ENCODE measurements at regions not wholly inside any gene's neighbourhood (a gene's known extent, or its start where the extent isn't known, plus 50 kb on each side); places are given as distances from the start of the nearest gene placed in this dataset.

DNA sequence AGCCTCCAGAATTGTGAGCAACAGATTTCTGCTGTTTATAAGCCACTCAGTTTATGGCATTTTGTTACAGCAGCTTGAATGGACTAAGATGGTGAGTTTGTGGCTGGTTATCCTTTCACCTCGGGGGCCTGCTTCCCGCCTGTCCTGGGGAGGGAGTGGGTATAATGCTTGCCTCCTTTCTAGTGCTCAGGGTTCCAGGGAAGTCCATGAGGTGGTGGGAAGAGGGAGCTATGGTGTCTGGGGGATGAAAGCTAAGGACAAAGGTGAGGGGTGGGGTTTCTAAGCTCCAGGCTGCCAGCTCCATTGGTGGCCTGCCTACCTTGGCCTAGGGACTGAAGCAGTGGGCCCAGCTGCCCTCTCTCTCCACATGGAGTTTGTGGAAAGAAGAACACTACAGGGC is 50.2 kb upstream of the SDK2 start:
- DNase-seq (ENCODE audit: low read depth): no peak

DNA sequence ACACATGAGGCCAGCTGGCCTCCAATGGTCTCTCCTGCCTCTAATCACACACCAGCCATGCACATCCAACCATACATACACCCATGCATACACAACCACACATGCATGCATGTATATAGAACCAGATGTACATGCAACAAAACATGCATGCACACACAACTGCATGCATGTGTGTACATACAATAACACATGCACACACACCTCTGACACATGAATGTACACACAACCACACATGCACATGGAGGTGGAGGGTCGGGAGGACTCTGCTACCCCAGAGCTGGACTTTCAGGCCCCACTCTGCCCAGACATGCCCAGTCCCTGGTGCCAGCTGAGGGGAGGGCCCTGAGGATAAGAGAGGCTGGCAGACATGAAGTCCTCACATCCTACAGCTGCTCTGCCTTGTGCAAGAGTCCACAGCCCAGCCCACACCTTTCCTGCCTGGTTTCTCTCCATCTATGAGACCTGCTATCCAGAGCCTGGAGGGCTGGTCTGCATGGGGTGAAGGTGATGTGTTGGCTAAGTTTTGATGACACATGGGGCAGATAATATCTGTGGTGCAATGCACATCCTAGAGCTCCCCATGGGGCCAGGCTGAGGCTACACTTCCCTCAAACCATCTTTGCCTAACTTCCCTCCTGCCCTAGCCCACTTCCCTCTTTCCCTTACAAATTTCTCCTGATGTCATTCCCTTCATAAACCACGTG is 50.9 kb upstream of the SDK2 start:
- no peak for DNase-seq (ENCODE audit: low read depth)

GRCh38 chr17:73696251-73696650 is 52.0 kb upstream of the SDK2 start:
- no peak for DNase-seq (ENCODE audit: low read depth)

DNA sequence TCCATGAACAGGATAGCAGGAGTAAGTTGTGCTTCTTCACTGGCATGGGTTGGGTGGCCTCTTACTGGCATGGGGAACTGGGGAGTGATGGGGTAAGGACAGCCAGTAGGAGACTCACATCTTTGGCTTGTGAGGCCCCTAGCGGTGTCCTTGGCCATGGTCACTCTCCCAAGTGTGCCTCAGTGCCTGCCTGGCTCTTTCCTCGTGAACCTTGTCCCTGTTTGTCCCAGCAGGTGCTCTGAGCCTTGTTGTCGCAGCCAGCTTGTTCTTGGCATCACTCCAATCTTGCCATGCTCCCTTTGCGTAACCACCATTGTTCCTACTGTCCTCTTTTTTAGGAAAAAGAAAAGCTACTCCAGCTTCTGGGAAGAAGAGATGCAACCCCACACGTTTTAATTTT is 53.6 kb upstream of the SDK2 start:
- DNase-seq (ENCODE audit: low read depth): no peak

GRCh38 chr17:73698966-73699365 is 54.7 kb upstream of the SDK2 start:
- no peak for DNase-seq (ENCODE audit: low read depth)

DNA sequence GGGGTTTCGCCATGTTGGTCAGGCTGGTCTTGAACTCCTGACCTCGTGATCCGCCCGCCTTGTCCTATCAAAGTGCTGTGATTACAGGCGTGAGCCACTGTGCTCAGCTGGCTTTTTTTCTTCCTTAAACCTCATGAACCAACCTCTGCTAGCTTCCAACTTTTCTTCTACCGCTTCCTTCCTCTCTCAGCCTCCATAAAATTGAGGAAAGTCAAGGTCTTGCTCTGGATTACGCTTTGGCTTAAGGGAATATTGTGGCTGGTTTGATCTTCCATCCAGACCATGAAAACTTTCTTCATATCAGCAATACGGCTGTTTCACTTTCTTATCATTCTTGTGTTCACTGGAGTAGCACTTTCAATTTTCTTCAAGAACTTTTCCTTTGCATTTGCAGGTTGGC is 57.5 kb upstream of the SDK2 start:
- no peak for DNase-seq (ENCODE audit: low read depth)

- DNase-seq (ENCODE audit: low read depth): no peak
Measured at GRCh38 chr17:73703192-73703591, 58.9 kb upstream of the SDK2 start.

- DNase-seq (ENCODE audit: low read depth): no peak
Measured at GRCh38 chr17:73703917-73704316, 59.7 kb upstream of the SDK2 start.

DNA sequence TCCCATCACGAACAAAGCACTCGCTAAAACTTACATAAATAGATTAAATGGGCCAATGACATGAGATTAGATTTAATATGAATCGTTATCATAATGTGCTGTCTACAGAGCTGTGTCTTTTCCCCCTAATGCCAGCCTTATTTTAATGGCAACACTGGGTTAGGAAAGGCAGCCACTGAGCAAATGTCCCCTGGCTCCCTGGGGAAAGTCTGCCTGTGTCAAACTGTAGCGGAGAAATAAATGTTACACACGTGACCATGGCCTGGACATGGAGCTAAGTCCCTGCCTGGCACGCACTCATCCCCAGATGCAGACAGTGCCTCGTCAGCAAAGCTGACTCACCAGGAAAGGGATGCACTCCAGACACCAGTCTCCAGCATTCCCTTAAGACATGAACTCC is 61.3 kb upstream of the SDK2 start:
- DNase-seq (ENCODE audit: low read depth): no peak

DNA sequence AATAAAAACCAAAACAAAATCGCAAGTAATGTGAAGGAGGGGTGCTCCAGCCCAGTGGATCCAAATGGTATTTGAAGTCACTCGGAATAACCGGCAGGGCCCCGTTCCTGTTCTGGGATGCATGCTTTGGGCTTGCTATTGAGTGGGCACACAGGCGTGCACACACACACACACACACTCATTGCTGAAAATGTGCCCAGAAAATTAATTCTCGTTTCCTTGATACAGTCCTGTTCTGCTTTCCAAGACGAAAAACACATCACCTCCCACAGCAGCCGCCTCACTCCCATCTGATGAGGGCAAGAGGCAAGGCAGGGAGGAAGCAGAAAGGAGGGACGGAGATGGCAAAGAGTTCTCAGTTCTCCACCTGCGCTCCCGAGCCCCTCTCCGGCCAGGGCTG is 62.2 kb upstream of the SDK2 start:
- DNase-seq (ENCODE audit: low read depth): no peak

GRCh38 chr17:73706858-73707257 is 62.6 kb upstream of the SDK2 start:
- DNase-seq (ENCODE audit: low read depth): no peak

DNA sequence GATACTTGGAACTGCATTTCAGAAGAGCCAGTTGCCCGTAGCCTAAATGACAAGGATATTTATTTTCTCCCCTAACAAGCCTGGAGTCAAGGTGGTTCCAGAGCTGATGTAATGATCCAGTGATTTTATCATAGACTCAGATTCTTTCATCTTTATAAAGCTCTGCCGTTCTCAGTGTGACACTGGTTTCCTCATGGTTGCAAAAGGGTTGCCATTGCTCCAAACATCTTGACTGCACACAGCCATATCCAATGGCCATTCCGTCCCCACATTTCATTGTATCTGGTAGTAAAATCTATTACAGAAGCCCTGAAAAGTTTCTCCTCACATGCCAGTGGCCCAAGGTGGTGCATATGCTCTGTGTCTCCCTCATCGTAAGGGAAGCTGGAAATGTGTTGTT is 63.1 kb upstream of the SDK2 start:
- DNase-seq (ENCODE audit: low read depth): no peak

- DNase-seq (ENCODE audit: low read depth): no peak
Measured at GRCh38 chr17:73710095-73710592, 65.9 kb upstream of the SDK2 start.

DNA sequence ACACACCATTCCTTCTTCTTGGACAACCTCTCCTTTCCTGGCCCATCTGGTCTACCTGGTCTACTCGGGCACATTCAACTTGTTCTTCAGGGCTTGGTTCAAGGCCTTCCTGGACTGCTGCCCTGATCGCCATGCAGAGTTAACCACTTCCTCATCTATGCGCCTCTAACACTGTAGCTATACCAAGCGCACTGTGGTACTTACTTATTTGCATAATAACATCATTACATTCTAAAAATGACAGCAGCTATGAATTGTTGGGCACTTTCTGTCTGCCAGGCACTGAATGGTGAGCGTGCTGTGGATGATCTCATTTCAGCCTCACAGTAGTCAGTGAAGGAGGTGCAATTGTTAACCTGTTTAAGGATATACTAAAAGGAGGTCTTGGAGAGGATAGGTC is 66.9 kb upstream of the SDK2 start:
- DNase-seq (ENCODE audit: low read depth): no peak

DNA sequence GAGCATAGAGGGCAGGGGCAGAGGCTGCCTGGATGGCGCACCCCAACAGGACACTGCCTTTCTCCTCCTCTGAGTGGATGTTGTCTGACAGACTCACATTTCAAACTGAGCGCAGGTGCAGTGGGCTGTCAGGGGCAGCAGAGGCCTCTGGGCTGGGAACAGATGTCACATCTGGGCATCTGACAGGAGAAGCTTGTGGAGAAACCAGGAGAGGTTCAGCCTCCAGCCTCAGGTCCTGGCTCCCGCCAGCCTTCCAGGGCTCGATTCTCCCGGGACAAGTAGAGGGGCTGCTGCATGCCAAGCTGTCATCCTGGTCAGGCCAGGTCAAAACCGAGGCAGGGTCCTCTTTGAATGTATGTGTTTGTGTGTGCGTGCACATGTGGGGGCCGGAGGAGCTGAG is 67.7 kb upstream of the SDK2 start:
- DNase-seq (ENCODE audit: low read depth): no peak

GRCh38 chr17:73713136-73713535 is 68.9 kb upstream of the SDK2 start:
- no peak for DNase-seq (ENCODE audit: low read depth)

DNA sequence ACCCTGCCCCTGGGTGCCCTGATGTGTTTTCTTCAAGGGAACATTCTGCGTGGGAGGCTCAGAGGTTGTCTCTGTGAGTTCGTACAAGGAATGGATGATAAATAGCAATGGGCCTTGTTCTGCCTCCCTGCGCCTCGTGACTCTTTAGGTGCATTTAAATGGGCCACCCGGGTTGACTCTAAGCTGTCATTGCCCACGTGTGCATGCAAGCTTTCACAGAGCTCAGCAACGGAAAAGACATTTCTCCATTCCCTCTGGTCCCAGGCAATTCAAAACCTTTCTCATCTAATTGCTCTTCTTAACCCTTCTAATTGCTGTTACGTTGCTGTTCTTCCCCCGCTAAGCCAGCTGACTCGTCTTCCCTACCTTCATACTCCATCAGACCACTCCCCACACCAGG is 71.5 kb upstream of the SDK2 start:
- DNase-seq (ENCODE audit: low read depth): no peak

GRCh38 chr17:73717690-73718089 is 73.4 kb upstream of the SDK2 start:
- DNase-seq (ENCODE audit: low read depth): no peak

- no peak for DNase-seq (ENCODE audit: low read depth)
Measured at GRCh38 chr17:73718362-73718761, 74.1 kb upstream of the SDK2 start.

GRCh38 chr17:73718912-73719311 is 74.7 kb upstream of the SDK2 start:
- no peak for DNase-seq (ENCODE audit: low read depth)

DNA sequence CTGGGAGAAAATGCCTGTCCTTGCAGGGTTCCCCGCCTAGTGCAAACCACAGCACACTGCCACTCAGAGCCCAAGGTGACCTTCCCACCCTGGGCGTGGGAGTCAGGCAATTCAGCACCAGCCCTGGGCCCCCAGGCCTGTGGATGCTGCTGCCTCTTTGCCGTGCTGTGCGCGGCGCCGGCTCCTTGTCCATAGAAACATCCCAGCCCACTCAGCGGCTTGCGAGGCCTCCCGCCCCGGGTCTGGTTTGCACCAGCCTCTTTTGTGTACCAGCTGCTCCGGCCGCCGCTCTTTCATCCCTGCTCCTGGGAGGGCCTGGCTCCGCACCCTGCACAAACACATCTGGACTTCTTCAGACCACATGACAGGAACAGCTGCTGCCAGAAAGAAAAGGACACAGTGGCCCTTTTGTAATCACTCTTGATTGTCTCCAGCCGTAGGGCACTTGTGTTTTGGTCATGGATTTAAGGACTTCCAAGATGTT is 75.4 kb upstream of the SDK2 start:
- DNase-seq (ENCODE audit: low read depth): no peak

GRCh38 chr17:73720187-73720834 is 76.1 kb upstream of the SDK2 start:
- DNase-seq (ENCODE audit: low read depth): no peak

DNA sequence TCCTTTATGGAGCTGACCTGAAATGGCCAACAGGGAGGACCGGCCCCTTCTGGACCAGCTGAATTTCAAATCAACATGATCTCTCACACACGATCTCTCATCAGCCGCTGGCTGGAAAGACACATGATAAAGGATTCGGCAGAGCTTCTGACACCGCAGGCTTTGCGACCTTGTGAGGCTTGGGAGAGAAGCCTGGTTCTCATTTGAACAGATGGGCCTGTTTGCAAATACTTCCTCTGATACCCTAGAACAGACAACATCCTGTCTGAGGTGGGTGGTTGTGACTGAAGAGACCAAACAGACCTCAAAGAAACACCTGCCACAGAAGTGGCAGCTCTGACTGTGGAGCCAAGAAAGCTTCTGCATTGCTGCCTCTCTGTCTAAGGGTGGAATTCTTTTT is 77.9 kb upstream of the SDK2 start:
- no peak for DNase-seq (ENCODE audit: low read depth)

DNA sequence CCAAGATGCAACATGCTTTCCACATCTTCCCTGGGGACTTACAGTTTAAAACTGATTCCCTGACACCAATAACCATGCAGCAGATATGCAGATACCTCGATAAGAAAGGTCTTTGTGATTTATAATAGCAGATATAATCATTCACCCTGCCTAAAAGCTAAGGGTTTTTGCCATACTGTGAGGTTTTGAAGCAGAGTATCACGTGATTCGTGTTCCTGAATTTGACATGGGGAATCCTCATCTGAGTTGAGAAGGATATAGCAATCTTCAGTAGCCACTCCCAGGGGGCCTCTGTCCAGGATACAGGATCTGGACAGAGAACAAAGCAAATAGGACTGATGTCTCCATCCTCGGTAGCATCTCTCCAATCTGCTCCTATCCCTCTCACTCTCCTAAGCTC is 79.1 kb upstream of the SDK2 start:
- no peak for DNase-seq (ENCODE audit: low read depth)

Measured in HS-27A (cell line).